Ascending aorta (tissue), 2 donors: ENCODE measurements at regions not wholly inside any gene's neighbourhood (a gene's known extent, or its start where the extent isn't known, plus 50 kb on each side); places are given as distances from the start of the nearest gene placed in this dataset.

ENCODE experiments used
- DNase-seq, 2 donors: peaks; one replicate each; pipeline ENCODE4 v3.0.0-alpha.2; 2019; ENCODE audit warnings: low spot score in 2 of 2
- H3K27ac ChIP-seq, 2 donors: fragments of 200-600 bp; sonication (generic); one replicate each; pipeline ENCODE4 v1.5.1; 2016 to 2017; ENCODE audit warnings: mild to moderate bottlenecking in 1 of 2
- H3K27me3 ChIP-seq: fragments of 200-600 bp; sonication (generic); one replicate; pipeline ENCODE4 v1.5.1; 2017
- H3K36me3 ChIP-seq, 2 donors: fragments of 200-600 bp; sonication (generic); one replicate each; pipeline ENCODE4 v1.5.1; 2016
- H3K4me1 ChIP-seq, 2 donors: fragments of 200-600 bp; sonication (generic); one replicate each; pipeline ENCODE4 v1.5.1; 2016 to 2017; ENCODE audit warnings: mild to moderate bottlenecking in 1 of 2
- H3K4me3 ChIP-seq, 2 donors: fragments of 200-600 bp; sonication (generic); one replicate each; pipeline ENCODE4 v1.5.1; 2016 to 2017; ENCODE audit warnings: mild to moderate bottlenecking in 1 of 2
- H3K9me3 ChIP-seq, 2 donors: fragments of 200-600 bp; sonication (generic); one replicate each; pipeline ENCODE4 v1.5.1; 2016
- intact Hi-C: fragments of 100-400 bp; cut with DNase I; formaldehyde crosslinking; loops from one replicate; pipeline ENCODE4 v1.15.1; 2023
- TF ChIP-seq, protein P1 (sequence below), 3 experiments: fragments of 200-600 bp in 2 of 3; fragments of 450-650 bp in 1 of 3; sonication (generic) in 2 of 3; IDR thresholded peaks; one replicate each; pipeline ENCODE4 v1.5.1; 2016 to 2019; ENCODE audit warnings: antibody characterized with exemption in 3 of 3, mild to moderate bottlenecking in 1 of 3, moderate library complexity in 1 of 3

DNA sequence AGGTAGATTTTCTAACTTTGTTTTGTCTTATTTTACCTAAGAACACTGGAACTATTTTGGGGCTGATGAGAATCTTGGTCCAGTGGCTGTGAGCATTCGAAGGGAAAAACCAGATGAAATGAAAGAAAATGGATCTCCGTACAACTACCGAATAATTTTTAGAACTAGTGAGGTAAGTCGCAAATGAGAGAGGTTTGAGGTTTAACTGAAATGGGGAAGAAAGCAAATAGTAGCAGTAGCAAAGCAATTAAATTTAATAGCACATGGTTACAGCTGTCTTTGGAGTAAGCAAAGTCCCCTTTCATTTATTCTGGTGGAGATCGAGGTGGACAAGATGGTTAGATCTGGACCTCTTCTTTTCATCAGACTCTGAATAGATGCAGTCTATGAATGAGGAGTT is 313.5 kb upstream of the RGS6 start:
- no peak for DNase-seq
- TF ChIP-seq, protein P1, sequence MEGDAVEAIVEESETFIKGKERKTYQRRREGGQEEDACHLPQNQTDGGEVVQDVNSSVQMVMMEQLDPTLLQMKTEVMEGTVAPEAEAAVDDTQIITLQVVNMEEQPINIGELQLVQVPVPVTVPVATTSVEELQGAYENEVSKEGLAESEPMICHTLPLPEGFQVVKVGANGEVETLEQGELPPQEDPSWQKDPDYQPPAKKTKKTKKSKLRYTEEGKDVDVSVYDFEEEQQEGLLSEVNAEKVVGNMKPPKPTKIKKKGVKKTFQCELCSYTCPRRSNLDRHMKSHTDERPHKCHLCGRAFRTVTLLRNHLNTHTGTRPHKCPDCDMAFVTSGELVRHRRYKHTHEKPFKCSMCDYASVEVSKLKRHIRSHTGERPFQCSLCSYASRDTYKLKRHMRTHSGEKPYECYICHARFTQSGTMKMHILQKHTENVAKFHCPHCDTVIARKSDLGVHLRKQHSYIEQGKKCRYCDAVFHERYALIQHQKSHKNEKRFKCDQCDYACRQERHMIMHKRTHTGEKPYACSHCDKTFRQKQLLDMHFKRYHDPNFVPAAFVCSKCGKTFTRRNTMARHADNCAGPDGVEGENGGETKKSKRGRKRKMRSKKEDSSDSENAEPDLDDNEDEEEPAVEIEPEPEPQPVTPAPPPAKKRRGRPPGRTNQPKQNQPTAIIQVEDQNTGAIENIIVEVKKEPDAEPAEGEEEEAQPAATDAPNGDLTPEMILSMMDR (IDR thresholded peaks at IDR 0.05): no peak
- no peak overlapping the region for H3K4me3 ChIP-seq
- H3K27me3 ChIP-seq: no peaks in the 10 kb centered on the region
- intact Hi-C loops: no loop called here
- no peaks in the 10 kb centered on the region for H3K4me1 ChIP-seq
- H3K36me3 ChIP-seq: no peaks in the 10 kb centered on the region
- H3K27ac ChIP-seq: no peak overlapping the region
- no peaks in the 10 kb centered on the region for H3K9me3 ChIP-seq

DNA sequence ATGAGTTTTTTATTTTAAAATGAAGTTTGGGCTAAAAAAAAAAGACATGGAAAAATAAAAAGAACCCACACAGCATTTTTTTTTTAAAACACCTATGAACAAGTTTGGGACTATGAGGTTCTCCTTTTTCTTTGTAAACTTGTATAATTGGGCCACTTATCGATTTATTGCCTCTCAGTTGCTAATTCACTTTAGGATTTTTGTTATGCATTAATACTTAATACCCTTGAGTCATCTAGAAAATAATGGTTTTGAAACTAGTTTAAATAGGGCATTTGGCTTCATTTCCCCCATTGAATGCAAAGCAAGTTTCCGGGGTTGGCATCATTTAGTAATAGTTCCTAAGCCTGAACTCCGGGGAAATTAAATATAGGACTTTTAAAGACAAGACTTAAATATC is 312.8 kb upstream of the RGS6 start:
- H3K4me3 ChIP-seq: no peak overlapping the region
- TF ChIP-seq, protein P1 (IDR thresholded peaks at IDR 0.05): no peak
- no peaks in the 10 kb centered on the region for H3K36me3 ChIP-seq
- H3K4me1 ChIP-seq: no peaks in the 10 kb centered on the region
- H3K9me3 ChIP-seq: no peaks in the 10 kb centered on the region
- intact Hi-C loops: no loop called here
- no peak overlapping the region for H3K27ac ChIP-seq
- H3K27me3 ChIP-seq: no peaks in the 10 kb centered on the region
- no peak for DNase-seq

DNA sequence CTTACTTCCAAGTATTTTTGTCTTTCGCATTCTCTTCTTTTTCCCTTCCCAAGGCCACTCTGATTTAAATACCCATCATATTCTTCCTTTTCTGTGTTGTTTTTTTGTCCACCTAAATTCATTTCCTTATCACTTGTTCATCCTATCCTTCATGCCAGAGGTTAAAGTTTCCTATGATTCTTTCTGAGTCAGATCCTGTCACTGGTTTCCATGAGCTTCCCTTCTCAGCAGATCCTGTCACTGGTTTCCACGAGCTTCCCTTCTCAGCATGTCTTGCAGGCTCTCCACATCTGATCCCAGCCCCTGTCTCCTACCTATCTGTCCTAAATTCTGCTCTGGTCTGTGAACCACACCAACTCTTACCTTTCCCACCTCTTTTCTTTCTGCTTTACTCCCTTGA is 311.8 kb upstream of the RGS6 start:
- intact Hi-C loops: no loop called here
- Histone ChIP-seq H3K9me3 (no peaks in the 10 kb centered on the region), H3K4me1 (no peaks in the 10 kb centered on the region), H3K27me3 (no peaks in the 10 kb centered on the region), H3K27ac (no peak overlapping the region), H3K4me3 (no peak overlapping the region), H3K36me3 (peaks cover 0 to 5% of the 10 kb centered on the region in 2 donors)
- DNase-seq: no peak
- TF ChIP-seq, protein P1 (IDR thresholded peaks at IDR 0.05): no peak

DNA sequence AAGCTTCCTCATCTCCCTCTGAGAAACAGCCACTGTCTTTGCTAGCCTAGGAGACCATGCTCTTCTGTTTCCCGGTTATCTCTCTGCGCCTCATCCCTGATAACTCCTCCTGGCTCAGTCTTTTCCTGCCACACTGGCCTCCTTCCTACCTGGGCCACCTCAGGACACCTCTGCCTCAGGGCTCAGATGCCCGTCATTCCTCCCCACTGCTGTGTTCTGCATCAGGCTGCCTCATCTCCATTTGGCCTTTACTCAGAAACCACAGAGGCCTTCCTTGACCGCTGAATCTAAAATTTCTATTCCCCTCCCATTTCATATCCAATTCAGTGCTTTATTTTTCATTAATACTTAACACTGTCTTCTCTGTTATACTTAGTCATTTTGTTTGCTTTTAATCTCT is 311.0 kb upstream of the RGS6 start:
- intact Hi-C loops: no loop called here
- no peaks in the 10 kb centered on the region for H3K4me1 ChIP-seq
- no peak overlapping the region for H3K27ac ChIP-seq
- no peaks in the 10 kb centered on the region for H3K27me3 ChIP-seq
- H3K9me3 ChIP-seq: no peaks in the 10 kb centered on the region
- H3K4me3 ChIP-seq: no peak overlapping the region
- no peak for DNase-seq
- peaks cover 0 to 5% of the 10 kb centered on the region in 2 donors for H3K36me3 ChIP-seq
- TF ChIP-seq, protein P1 (IDR thresholded peaks at IDR 0.05): no peak

DNA sequence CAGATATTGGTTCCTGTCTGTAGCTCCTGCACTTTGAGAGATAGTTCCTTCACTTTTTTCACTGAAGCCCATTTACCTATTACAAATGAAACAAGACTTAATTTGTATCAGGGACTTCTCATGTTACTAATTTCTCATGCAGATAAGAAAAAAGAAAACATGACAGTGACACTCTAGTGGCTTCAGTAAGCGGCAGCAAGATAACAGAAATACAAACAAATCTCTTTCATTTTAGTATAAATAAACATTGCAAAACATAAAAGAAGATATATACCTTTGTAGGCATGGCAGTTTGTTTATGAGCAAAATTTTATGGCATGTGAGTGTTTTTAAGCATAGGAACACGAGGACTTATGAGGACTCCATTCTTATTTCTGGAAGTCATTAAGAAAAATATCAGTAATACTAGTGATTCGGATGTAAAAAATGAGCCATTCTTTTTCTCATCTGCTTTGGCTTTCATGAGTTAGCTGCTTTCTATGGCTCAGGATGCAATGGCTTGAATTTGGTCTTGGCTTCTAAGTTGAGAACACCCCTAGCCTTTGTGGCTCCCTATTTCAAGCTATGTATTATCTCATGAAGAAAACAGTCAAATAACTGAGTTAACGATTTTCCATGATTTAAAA is 310.1 kb upstream of the RGS6 start:
- intact Hi-C loops: no loop called here

More for the DNA sequence above, 310.1 kb upstream of the RGS6 start:
- TF ChIP-seq, protein P1 (IDR thresholded peaks at IDR 0.05): no peak
- Histone ChIP-seq H3K4me1 (no peaks in the 10 kb centered on the region), H3K36me3 (peaks cover 0 to 5% of the 10 kb centered on the region in 2 donors), H3K9me3 (no peaks in the 10 kb centered on the region), H3K4me3 (no peak overlapping the region), H3K27ac (no peak overlapping the region), H3K27me3 (no peaks in the 10 kb centered on the region)
- no peak for DNase-seq
